GM12878 (cell line): ENCODE measurements at regions not wholly inside any gene's neighbourhood (a gene's known extent, or its start where the extent isn't known, plus 50 kb on each side); places are given as distances from the start of the nearest gene placed in this dataset.

Experiments used
- ATAC-seq: fragments of 200-7000 bp; cut with Tn5 transposase; 3 replicates; pipeline ENCODE4 v1.9.1; 2020; ENCODE audit warnings: mild to moderate bottlenecking, moderate library complexity
- BruUV-seq: library from RNA; stranded (reverse); fragments of 400-500 nt; replicated peaks from 2 replicates; lab custom pipeline; 2021; lab: Mats Ljungman, UMichigan
- CTCF ChIA-PET: fragments of 300-600 bp; sonication (Branson Sonifier 250); formaldehyde crosslinking; extraction: SDS; loops from one replicate; lab custom pipeline; 2021; ENCODE audit warnings: inconsistent platforms; lab: Yijun Ruan, JAX
- POLR2A ChIA-PET: fragments of 350-600 bp; formaldehyde crosslinking; extraction: SDS; loops from one replicate; lab custom pipeline; 2021; ENCODE audit warnings: inconsistent platforms; lab: Charles Lee
- RAD21 ChIA-PET: fragments of 300-600 bp; sonication (Branson Sonifier 250); formaldehyde crosslinking; loops from one replicate; lab custom pipeline; 2023; ENCODE audit warnings: antibody characterized with exemption; ENCODE audit not compliant: unreplicated experiment; lab: Charles Lee
- SMC1A ChIA-PET: fragments of 300-600 bp; sonication (Branson Sonifier 250); formaldehyde crosslinking; loops from one replicate; lab custom pipeline; 2023; ENCODE audit not compliant: unreplicated experiment, uncharacterized antibody; lab: Charles Lee
- DNase-seq: peaks from one replicate; pipeline ENCODE4 v3.0.0-alpha.2; 2011; ENCODE audit warnings: low read depth, low spot score
- FAIRE-seq: peaks from 3 replicates; lab custom pipeline; 2011; peaks lifted over from hg19 to GRCh38; lab: Jason Lieb, UNC
- H2AFZ ChIP-seq: 2 replicates; pipeline ENCODE4 v1.6.0; 2011; ENCODE audit warnings: low read depth, low read length, control low read depth; ENCODE audit not compliant: control insufficient read depth
- H3K27ac ChIP-seq: 2 replicates; pipeline ENCODE4 v1.5.1; 2011; ENCODE audit warnings: control low read depth; ENCODE audit not compliant: control insufficient read depth, insufficient read depth
- H3K27me3 ChIP-seq, 2 experiments: replicated peaks in 1 of 2; 2 replicates each; pipeline versions ENCODE4 v1.6.0 to v1.6.1; 2011; ENCODE audit warnings: low read length in 1 of 2; ENCODE audit not compliant: control insufficient read depth in 2 of 2, insufficient read depth in 2 of 2
- H3K36me3 ChIP-seq, 2 experiments: 2 replicates each; pipeline ENCODE4 v1.5.1; 2011; ENCODE audit warnings: low read length in 1 of 2; ENCODE audit not compliant: control insufficient read depth in 2 of 2, insufficient read depth in 2 of 2
- H3K4me1 ChIP-seq: 2 replicates; pipeline ENCODE4 v1.6.1; 2011; ENCODE audit warnings: mild to moderate bottlenecking, low read length, moderate library complexity, mixed read lengths; ENCODE audit not compliant: control insufficient read depth, insufficient read depth
- H3K4me2 ChIP-seq: 2 replicates; pipeline ENCODE4 v1.6.0; 2011; ENCODE audit warnings: control low read depth; ENCODE audit not compliant: control insufficient read depth, insufficient read depth
- H3K4me3 ChIP-seq: fragments of 200-600 bp; sonication (generic); 2 replicates; pipeline ENCODE4 v1.5.1; 2016
- H3K79me2 ChIP-seq: 2 replicates; pipeline ENCODE4 v1.6.0; 2011; ENCODE audit warnings: low read length; ENCODE audit not compliant: control insufficient read depth, insufficient read depth
- H3K9ac ChIP-seq: 2 replicates; pipeline ENCODE4 v1.8.0; 2011; ENCODE audit warnings: low read length, control low read depth, mixed read lengths; ENCODE audit not compliant: control insufficient read depth, insufficient read depth
- H3K9me3 ChIP-seq: replicated peaks from 3 replicates; pipeline ENCODE4 v1.5.1; 2011; ENCODE audit warnings: mild to moderate bottlenecking, low read length; ENCODE audit not compliant: control insufficient read depth, insufficient read depth
- H4K20me1 ChIP-seq: 2 replicates; pipeline ENCODE4 v1.6.0; 2011; ENCODE audit not compliant: control insufficient read depth, insufficient read depth
- BHLHE40 ChIP-seq, 2 experiments: fragments of 450-650 bp in 1 of 2; IDR thresholded peaks; 2 replicates each; pipeline ENCODE4 v1.6.1; 2011 to 2017; ENCODE audit warnings: low read depth in 2 of 2, borderline replicate concordance in 1 of 2, improper control_type of control experiment in 1 of 2, low read length in 1 of 2, mild to moderate bottlenecking in 1 of 2
- CREB1 ChIP-seq: IDR thresholded peaks from 2 replicates; pipeline ENCODE4 v1.6.1; 2012; ENCODE audit warnings: low read depth, mild to moderate bottlenecking, inconsistent platforms
- GATAD2B ChIP-seq: fragments of 450-650 bp; conservative IDR thresholded peaks from 2 replicates; pipeline ENCODE4 v1.6.1; 2017; ENCODE audit warnings: low read depth, mild to moderate bottlenecking, moderate library complexity
- HCFC1 ChIP-seq: fragments of 150-350 bp; IDR thresholded peaks from 2 replicates; pipeline ENCODE4 v1.6.1; 2014; ENCODE audit warnings: low read length
- IRF3 ChIP-seq: fragments of 450-650 bp; IDR thresholded peaks from 2 replicates; pipeline ENCODE4 v1.6.1; 2014; ENCODE audit warnings: mild to moderate bottlenecking
- JUND ChIP-seq: IDR thresholded peaks from 2 replicates; pipeline ENCODE4 v1.6.1; 2012; ENCODE audit warnings: low read depth, mild to moderate bottlenecking, low read length, improper control_type of control experiment, moderate library complexity
- KAT2A ChIP-seq: conservative IDR thresholded peaks from 2 replicates; pipeline ENCODE4 v1.6.1; 2011; ENCODE audit warnings: low read depth, low read length; ENCODE audit not compliant: control insufficient read depth
- KDM1A ChIP-seq: fragments of 200-600 bp; sonication (generic); IDR thresholded peaks from 2 replicates; pipeline ENCODE4 v1.6.1; 2016; ENCODE audit warnings: borderline replicate concordance
- SP1 ChIP-seq: IDR thresholded peaks from one replicate; pipeline ENCODE4 v1.6.1; 2011; ENCODE audit warnings: low read depth, low read length
- SUZ12 ChIP-seq: fragments of 200-600 bp; sonication (generic); IDR thresholded peaks from one replicate; pipeline ENCODE4 v1.6.1; 2018; ENCODE audit warnings: antibody characterized with exemption, mild to moderate bottlenecking; ENCODE audit not compliant: unreplicated experiment
- USF2 ChIP-seq: IDR thresholded peaks from 2 replicates; pipeline ENCODE4 v1.6.1; 2011; ENCODE audit warnings: low read depth, low read length, improper control_type of control experiment, borderline replicate concordance
- WGBS: methylation state at CpG from one replicate; pipeline ENCODE4 v1.1.6; 2016; ENCODE audit warnings: low lambda C conversion rate; ENCODE audit not compliant: insufficient replicate concordance, insufficient coverage; ENCODE audit errors: missing lambda C conversion rate; 5-methylcytosine and 5-hydroxymethylcytosine counted together
- in situ Hi-C: fragments of 300-500 bp; cut with MboI; formaldehyde crosslinking; loops from 9 replicates; pipeline ENCODE4 v1.14.3; 2018; ENCODE audit warnings: mixed read lengths
- intact Hi-C: fragments of 100-400 bp; cut with micrococcal nuclease; formaldehyde crosslinking; loops from one replicate; pipeline ENCODE4 v1.14.2; 2022; ENCODE audit not compliant: unreplicated experiment

- TF ChIP-seq GATAD2B (no peak), IRF3 (no peak), KDM1A (no peak), JUND (no peak)
- TF ChIP-seq, all 136 proteins: peak for 0
These were observed 596.0 kb downstream of the XPNPEP1 start (continued) for GRCh38 chr10:109327266-109327665.

- no peaks in the 10 kb centered on the region for H4K20me1 ChIP-seq
- no peaks in the 10 kb centered on the region for H3K79me2 ChIP-seq
- BruUV-seq = no TSS peak
- ChIA-PET CTCF (no interaction called here), POLR2A (no interaction called here), RAD21 (no interaction called here), SMC1A (no interaction called here)
- H3K4me2 ChIP-seq = no peak overlapping the region
- FAIRE-seq (no peak), DNase-seq (no peak)
- H3K9me3 ChIP-seq = no peaks in the 10 kb centered on the region
- intact Hi-C loops = no loop called here
- H3K27me3 ChIP-seq = no peaks in the 10 kb centered on the region
- H2AFZ ChIP-seq = no peak overlapping the region
- no peak overlapping the region for H3K27ac ChIP-seq
- in situ Hi-C loops = no loop called here
- WGBS = 0% methylated on average over 3 of the region's 3 CpGs
- no peak overlapping the region for H3K4me3 ChIP-seq
- no peaks in the 10 kb centered on the region for H3K4me1 ChIP-seq
- H3K36me3 ChIP-seq = no peaks in the 10 kb centered on the region
- H3K9ac ChIP-seq = no peak overlapping the region
- TF ChIP-seq BHLHE40 (IDR thresholded peaks at IDR 0.05; ENCODE audit: borderline replicate concordance in 1 of 2, low read depth in 2 of 2, low read length in 1 of 2) (no peak), USF2 (no peak), KAT2A (no peak), HCFC1 (no peak), CREB1 (no peak), SP1 (no peak), SUZ12 (no peak)
- TF ChIP-seq, all 136 proteins: peak for 0
- no peak for ATAC-seq
These were observed 598.6 kb downstream of the XPNPEP1 start for GRCh38 chr10:109324721-109325120.
